Sigmoid colon (tissue), 6 donors: ENCODE measurements at regions not wholly inside any gene's neighbourhood (a gene's known extent, or its start where the extent isn't known, plus 50 kb on each side); places are given as distances from the start of the nearest gene placed in this dataset.

ENCODE experiments used
- DNase-seq: peaks from one replicate; pipeline ENCODE4 v3.0.0-alpha.2; 2019
- H3K27ac ChIP-seq, 4 donors: fragments of 200-600 bp; sonication (generic); one replicate each; pipeline ENCODE4 v1.5.1; 2016 to 2019; ENCODE audit warnings: mild to moderate bottlenecking in 1 of 4
- H3K27me3 ChIP-seq, 3 donors: fragments of 200-600 bp; sonication (generic); one replicate each; pipeline ENCODE4 v1.5.1; 2019; ENCODE audit warnings: mild to moderate bottlenecking in 1 of 3
- H3K36me3 ChIP-seq, 4 donors: fragments of 200-600 bp; sonication (generic); one replicate each; pipeline ENCODE4 v1.5.1; 2016 to 2019
- H3K4me1 ChIP-seq, 4 donors: fragments of 200-600 bp; sonication (generic); one replicate each; pipeline ENCODE4 v1.5.1; 2017 to 2019
- H3K4me3 ChIP-seq, 4 donors: fragments of 200-600 bp; sonication (generic); one replicate each; pipeline ENCODE4 v1.5.1; 2017 to 2019; ENCODE audit warnings: mild to moderate bottlenecking in 2 of 4, moderate library complexity in 1 of 4
- H3K9me3 ChIP-seq, 4 donors: fragments of 200-600 bp in 3 of 4; sonication (generic) in 3 of 4; one replicate each; pipeline versions ENCODE4 v1.5.1 to v1.6.1; 2013 to 2019
- EP300 ChIP-seq, 4 donors: sonication (generic); formaldehyde crosslinking; IDR thresholded peaks; one replicate each; pipeline ENCODE4 v1.6.1; 2017; ENCODE audit warnings: antibody characterized with exemption in 4 of 4
- POLR2A ChIP-seq, 2 donors: fragments of 450-650 bp; IDR thresholded peaks; one replicate each; pipeline ENCODE4 v1.6.1; 2016; ENCODE audit warnings: antibody characterized with exemption in 2 of 2, mild to moderate bottlenecking in 2 of 2, moderate library complexity in 2 of 2
- POLR2AphosphoS5 ChIP-seq, 4 donors: sonication (generic); formaldehyde crosslinking; IDR thresholded peaks; one replicate each; pipeline ENCODE4 v1.6.1; 2017; ENCODE audit warnings: antibody characterized with exemption in 4 of 4
- WGBS, 2 donors: extraction: QIAGEN DNeasy Blood & Tissue Kit; methylation state at CpG; one replicate each; pipeline ENCODE4 v1.1.7; 2013; 5-methylcytosine and 5-hydroxymethylcytosine counted together
- intact Hi-C: fragments of 100-400 bp; cut with DNase I; formaldehyde crosslinking; loops from one replicate; pipeline ENCODE4 v1.15.1; 2023
- TF ChIP-seq, protein P1 (sequence below), 4 experiments: fragments of 450-650 bp in 3 of 4; fragments of 200-600 bp in 1 of 4; IDR thresholded peaks; one replicate each; pipeline ENCODE4 v1.5.1; 2016 to 2019; ENCODE audit warnings: antibody characterized with exemption in 4 of 4, mild to moderate bottlenecking in 3 of 4, moderate library complexity in 2 of 4
- donor health status: healthy with polysubstance abuse.
- donor health status: healthy.

DNA sequence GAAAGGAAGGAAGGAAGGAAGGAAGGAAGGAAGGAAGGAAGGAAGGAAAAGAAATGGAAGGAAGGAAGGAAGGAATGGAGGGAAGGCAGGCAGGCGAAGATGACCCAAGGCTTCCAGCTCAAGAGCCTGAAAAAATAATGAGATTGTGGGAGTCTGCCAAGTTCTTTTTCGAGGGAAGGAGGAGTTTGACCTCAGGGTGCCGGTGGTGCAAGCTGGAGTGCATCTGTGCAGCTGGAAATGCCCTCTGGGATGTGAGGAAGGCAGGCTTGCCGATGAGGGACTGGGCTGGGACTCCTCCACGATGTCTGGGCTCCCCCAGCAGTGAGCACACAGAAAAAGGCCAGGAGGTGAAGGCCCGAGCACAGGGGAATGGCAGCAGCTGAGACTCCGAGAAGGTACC, 154.9 kb upstream of the DAPK1 start:
- no peak for DNase-seq
- intact Hi-C loops, result no loop called here
- H3K9me3 ChIP-seq, result no peaks in the 10 kb centered on the region
- no peaks in the 10 kb centered on the region for H3K36me3 ChIP-seq
- H3K4me3 ChIP-seq, result no peak overlapping the region
- no peak overlapping the region for H3K27ac ChIP-seq
- H3K27me3 ChIP-seq, result no peaks in the 10 kb centered on the region
- TF ChIP-seq, protein P1, sequence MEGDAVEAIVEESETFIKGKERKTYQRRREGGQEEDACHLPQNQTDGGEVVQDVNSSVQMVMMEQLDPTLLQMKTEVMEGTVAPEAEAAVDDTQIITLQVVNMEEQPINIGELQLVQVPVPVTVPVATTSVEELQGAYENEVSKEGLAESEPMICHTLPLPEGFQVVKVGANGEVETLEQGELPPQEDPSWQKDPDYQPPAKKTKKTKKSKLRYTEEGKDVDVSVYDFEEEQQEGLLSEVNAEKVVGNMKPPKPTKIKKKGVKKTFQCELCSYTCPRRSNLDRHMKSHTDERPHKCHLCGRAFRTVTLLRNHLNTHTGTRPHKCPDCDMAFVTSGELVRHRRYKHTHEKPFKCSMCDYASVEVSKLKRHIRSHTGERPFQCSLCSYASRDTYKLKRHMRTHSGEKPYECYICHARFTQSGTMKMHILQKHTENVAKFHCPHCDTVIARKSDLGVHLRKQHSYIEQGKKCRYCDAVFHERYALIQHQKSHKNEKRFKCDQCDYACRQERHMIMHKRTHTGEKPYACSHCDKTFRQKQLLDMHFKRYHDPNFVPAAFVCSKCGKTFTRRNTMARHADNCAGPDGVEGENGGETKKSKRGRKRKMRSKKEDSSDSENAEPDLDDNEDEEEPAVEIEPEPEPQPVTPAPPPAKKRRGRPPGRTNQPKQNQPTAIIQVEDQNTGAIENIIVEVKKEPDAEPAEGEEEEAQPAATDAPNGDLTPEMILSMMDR (IDR thresholded peaks at IDR 0.05), result no peak
- TF ChIP-seq EP300 (IDR thresholded peaks at IDR 0.05) (no peak), POLR2A (IDR thresholded peaks at IDR 0.05) (no peak), POLR2AphosphoS5 (IDR thresholded peaks at IDR 0.05) (no peak)
- H3K4me1 ChIP-seq, result peaks cover 0 to 10% (median 5%) of the 10 kb centered on the region in 4 donors
- WGBS, 2 donors, result 51 to 59% methylated on average over 7 of the region's 7 CpGs

DNA sequence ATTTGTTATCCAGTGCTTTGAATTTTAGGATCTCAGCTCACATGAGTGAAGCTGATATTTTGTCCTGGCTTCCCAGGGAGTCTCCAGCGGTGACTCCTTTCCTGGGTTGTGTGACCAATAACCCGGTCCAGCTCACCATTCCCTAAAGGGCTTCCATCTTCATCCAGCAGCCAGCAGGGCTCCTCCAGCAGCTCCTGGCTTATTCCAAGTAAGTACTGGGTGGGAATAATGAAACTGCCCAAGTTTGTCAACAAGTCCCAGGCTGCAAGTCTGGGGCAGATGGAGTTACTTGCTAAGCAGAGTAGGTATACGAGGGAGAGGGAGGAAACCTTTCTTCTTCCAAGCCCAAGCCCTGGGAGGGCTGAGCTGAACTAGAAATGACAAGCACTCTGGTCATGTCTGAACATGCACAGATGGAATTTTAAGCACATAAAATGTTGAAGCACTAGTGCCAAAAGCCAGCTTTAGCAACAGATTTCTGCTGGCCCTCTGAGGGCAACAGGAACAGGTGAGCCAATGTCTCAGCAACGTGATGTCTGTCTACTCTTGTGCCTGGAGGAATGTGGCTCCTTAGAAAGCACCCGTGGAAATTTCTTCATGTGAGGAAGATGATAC, 153.7 kb upstream of the DAPK1 start:
- H3K9me3 ChIP-seq, result no peaks in the 10 kb centered on the region
- H3K27ac ChIP-seq, result no peak overlapping the region
- no peak overlapping the region for H3K4me3 ChIP-seq
- no peaks in the 10 kb centered on the region for H3K27me3 ChIP-seq
- intact Hi-C loops, result no loop called here
- peaks cover 0 to 4% (median 2%) of the 10 kb centered on the region in 4 donors for H3K4me1 ChIP-seq
- TF ChIP-seq EP300 (IDR thresholded peaks at IDR 0.05), result no peak
- TF ChIP-seq POLR2AphosphoS5 (IDR thresholded peaks at IDR 0.05), result no peak
- no peak for TF ChIP-seq POLR2A (IDR thresholded peaks at IDR 0.05)
- TF ChIP-seq, protein P1 (IDR thresholded peaks at IDR 0.05), result no peak
- DNase-seq, result no peak
- WGBS, 2 donors, result 83 to 88% methylated on average over 5 of the region's 5 CpGs
- H3K36me3 ChIP-seq, result no peaks in the 10 kb centered on the region

DNA sequence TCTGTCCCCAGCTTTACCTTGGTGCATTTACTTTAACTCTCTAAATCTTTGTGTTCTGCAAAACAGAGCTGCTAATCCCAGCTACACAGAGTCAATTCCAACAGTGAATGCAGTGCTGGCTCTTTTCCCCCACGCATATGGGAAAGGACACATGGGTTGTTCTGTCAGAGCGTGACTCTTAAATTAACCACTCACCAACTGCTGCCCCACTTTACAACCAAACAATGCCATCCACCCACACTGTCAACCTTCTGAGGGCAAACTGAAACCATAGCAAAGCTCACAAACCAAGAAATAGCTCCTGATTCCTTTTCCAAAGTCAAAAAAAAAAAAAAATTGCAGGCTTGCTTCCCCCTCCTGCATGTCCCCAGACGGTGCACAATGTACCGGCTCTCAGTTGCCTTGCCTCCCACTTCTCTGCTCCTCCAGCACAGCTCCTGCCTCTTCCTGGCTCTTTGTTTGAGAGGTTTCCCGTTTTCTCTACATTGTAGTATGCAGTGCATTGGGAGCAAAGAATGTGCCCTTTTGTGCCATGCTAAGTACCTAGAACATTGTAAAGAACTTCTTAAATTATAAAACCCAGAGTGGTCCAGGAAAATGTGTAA, 151.5 kb upstream of the DAPK1 start:
- WGBS, 2 donors, result 72 to 74% methylated on average over 5 of the region's 5 CpGs
- no peak for DNase-seq
- H3K27ac ChIP-seq, result no peak overlapping the region
- no peaks in the 10 kb centered on the region for H3K36me3 ChIP-seq
- no peak overlapping the region for H3K4me3 ChIP-seq
- H3K4me1 ChIP-seq, result peaks cover 0 to 4% (median 2%) of the 10 kb centered on the region in 4 donors
- intact Hi-C loops, result loop anchor here (5.0 kb wide), 1 partner anchor 141 kb away; no protein-coding TSS in a partner anchor
- TF ChIP-seq POLR2AphosphoS5 (IDR thresholded peaks at IDR 0.05), result no peak
- no peak for TF ChIP-seq EP300 (IDR thresholded peaks at IDR 0.05)
- TF ChIP-seq POLR2A (IDR thresholded peaks at IDR 0.05), result no peak
- TF ChIP-seq, protein P1 (IDR thresholded peaks at IDR 0.05), result no peak
- H3K27me3 ChIP-seq, result no peaks in the 10 kb centered on the region
- no peaks in the 10 kb centered on the region for H3K9me3 ChIP-seq

DNA sequence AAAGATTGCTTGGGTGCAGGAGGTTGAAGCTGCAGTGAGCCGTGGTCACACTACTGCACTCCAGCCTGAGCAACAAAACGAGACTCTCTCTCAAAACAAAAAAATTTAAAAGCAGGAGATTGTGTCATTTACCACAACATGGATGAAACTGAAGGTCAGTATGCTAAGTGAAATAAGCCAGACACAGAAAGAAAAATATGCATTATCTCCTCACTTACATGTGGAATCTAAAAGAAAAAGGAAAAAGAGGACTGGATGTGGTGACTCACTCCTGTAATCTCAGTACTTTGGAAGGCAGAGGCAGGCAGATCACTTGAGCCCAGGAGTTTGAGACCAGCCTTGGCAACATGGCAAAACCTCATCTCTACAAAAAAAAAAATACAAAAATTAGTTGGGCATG, 146.8 kb upstream of the DAPK1 start:
- no peak overlapping the region for H3K27ac ChIP-seq
- H3K27me3 ChIP-seq, result no peaks in the 10 kb centered on the region
- no peaks in the 10 kb centered on the region for H3K9me3 ChIP-seq
- no peaks in the 10 kb centered on the region for H3K36me3 ChIP-seq
- no peak overlapping the region for H3K4me3 ChIP-seq
- H3K4me1 ChIP-seq, result no peaks in the 10 kb centered on the region
- intact Hi-C loops, result no loop called here
- TF ChIP-seq POLR2A (IDR thresholded peaks at IDR 0.05), result no peak
- TF ChIP-seq EP300 (IDR thresholded peaks at IDR 0.05), result no peak
- TF ChIP-seq POLR2AphosphoS5 (IDR thresholded peaks at IDR 0.05), result no peak
- TF ChIP-seq, protein P1 (IDR thresholded peaks at IDR 0.05), result no peak
- no peak for DNase-seq
- WGBS, 2 donors, result 81 to 83% methylated on average over 2 of the region's 2 CpGs
